HG03565 (cell line): ENCODE measurements at regions not wholly inside any gene's neighbourhood (a gene's known extent, or its start where the extent isn't known, plus 50 kb on each side); places are given as distances from the start of the nearest gene placed in this dataset.
"Not testable (repeated sequence)": the region's sequence is repeated elsewhere in the genome, so short reads cannot be mapped to it uniquely, and the experiment has no call there.

Source experiments
- ATAC-seq: cut with Tn5 transposase; IDR thresholded peaks from one replicate; pipeline ENCODE4 v1.9.1; 2021; ENCODE audit warnings: mild to moderate bottlenecking, moderate library complexity; ENCODE audit not compliant: unreplicated experiment

DNA sequence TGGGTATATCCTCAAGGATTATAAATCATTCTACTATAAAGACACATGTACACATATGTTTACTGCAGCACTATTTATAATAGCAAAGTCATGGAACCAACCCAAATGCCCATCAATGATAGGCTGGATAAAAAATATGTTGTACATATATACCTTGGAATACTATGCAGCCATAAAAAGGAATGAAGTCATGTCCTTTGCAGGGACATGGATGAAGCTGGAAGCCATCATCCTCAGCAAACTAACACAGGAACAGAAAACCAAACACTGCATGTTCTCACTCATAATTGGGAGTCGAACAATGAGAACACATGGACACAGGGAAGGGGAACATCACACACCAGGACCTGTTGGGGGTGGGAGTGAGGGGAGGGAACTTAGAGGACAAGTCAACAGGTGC, 715.0 kb upstream of the ADGRB3 start:
- ATAC-seq = not testable (repeated sequence)

DNA sequence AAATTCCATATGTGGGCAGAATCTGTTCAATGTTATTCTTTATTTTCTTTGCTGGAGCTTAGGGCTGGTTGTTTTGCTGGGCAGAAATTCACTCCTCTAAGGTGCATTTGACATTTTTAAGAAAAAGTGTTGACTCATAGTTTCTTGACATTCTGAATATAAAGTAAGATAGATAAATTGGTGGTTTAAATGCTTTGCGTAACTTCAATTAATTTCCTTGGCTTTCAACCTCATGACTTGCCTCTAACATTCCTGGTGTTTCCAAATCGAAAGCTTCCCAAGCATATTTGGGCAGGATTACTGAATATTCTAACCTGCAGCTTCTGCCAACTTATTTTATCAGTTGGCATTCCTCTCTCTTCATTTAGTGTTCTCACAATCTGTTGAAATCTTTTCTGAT, 718.7 kb upstream of the ADGRB3 start:
- ATAC-seq = no peak

DNA sequence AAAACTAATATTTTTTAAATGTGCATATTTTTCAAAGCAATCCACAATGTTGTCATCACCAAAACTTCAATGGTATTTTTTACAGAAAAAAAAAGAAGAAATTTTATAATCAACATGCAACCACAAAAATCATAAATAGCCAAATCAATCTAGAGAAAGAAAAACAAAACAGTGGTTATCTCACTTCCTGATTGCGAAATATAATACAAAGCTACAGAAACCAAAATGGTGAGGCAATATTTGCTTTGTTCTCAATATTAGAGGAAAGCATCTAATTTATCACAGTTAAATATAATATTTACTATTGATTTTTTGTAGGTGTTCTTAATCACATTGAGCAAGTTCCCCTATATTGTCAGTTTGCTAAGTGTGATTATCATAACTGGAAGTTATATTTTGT, 720.7 kb upstream of the ADGRB3 start:
- ATAC-seq = no peak

DNA sequence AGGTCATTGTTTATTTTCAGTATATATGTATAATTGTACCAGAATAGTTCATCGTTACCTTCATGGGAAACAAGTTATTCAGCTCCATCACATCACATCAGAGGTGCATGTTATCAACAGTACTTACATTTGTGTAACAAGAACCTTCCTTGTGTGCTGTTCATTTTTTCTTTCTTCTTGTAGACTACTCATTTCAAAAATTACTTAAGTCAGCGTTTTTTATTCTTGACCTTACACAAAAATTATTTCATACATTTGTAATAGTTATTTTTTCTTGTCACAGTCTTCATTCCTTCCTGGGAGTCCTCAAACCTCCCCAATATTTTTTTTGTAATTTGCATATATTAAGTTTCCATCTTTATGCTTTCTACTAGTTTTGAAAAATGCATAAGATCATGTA, 725.7 kb upstream of the ADGRB3 start:
- no peak for ATAC-seq

DNA sequence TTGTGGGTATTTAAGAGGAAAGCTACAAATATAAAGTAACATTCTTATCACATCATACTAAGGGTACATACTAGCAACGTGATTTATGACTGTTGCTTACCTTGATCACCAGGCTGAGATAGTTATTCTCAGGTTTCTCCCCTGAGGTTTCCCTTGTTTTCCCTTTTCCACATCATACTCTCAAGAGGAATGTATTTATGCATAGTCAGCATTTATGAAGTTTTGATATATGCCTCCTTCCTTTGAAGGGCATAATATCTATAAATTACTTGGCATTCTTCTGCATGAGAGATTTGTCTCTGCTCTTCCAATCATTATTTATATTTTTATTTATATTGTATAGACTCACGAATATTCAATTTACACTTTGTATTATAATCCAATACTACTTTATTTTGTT, 726.7 kb upstream of the ADGRB3 start:
- no peak for ATAC-seq

DNA sequence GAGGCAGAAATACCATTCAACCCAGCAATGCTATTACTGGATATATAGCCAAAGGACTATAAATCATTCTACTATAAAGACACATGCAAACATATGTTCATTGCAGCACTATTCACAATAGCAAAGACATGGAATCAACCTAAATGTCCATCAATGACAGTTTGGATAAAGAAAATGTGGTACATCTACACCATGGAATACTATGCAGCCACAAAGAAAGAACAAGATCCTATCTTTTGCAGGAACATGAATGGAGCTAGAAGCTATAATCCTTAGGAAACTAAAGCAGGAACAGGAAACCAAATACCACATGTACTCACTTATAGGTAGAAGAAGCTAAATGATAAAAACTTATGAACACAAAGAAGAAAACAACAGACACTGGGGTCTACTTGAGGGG, 730.3 kb upstream of the ADGRB3 start:
- ATAC-seq = not testable (repeated sequence)

DNA sequence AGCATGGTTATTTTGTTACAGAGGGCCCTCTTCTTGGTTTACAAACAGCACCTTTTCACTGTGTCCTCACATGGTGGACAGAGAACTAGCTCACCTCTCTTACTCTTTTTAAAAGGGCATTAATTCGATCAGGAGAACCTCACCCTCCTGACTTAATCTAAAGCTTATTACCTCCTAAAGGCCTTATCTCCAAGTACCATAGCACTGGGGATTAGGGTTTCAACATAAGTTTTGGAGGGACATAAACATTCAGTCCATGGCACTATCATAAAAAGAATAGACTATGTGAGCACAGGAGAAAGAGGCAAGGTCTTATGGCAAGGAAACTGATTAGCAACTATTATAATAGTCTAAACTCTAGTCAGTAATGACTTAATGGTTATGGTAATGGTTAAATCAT, 736.2 kb upstream of the ADGRB3 start:
- no peak for ATAC-seq

DNA sequence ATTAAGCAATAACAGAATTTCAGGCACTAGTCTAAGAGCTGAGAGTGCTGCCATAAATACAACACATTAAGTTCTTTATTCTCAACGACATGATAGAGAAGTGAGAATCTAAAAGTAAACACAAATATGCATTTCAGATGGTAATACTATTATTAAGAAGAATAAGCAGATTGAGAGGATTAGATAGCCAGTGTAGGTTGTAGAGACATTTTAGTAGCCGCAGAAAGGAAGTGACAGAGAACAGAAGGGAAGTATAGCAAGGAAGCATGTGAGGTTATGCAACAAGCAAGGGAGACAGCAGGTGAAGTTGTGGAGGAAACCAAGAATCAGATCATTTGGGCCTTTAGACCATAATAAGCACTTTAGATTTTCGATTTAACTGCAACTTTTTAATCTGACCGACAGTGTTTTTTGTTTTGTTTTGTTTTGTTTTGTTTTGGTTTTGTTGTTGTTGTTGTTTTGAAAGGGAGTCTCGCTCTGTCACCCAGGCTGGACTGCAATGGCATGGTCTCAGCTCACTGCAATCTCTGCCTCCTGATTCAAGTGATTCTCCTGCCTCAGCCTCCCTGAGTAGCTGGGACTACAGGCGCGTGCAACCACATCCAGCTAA, 737.0 kb upstream of the ADGRB3 start:
- no peak for ATAC-seq

DNA sequence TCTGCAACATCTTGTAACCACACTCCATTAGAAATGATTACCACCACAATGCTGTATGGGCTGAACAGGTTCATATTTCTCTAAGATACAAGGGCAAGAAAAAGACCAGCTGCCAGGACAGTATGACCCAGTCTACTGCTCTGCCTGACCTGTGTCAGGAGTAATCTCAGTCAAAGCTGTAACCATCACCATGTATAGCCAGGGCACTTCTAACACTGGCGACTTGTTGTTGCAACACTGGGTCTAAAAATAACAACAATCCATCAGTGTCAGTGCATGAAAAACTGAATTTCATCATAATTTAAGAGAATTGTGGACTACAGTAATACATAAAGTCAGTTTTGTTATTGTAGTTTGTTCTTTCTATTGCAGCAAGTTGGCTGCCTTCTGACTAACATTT, 738.6 kb upstream of the ADGRB3 start:
- no peak for ATAC-seq

DNA sequence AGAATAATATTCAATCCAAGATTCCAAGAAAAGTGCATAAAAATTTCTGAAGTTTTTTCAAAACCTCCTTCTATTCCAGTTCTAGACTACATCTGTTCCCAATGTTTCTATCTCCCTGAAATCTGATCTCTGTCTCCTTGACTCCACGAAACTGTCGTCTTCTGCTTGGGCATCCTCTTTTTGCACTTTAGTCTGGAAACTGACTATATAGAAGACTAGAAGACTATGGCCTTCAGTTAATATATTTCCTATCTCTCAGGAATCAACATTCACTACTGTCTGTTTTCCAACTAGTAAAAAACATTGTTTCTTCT, 745.4 kb upstream of the ADGRB3 start:
- no peak for ATAC-seq

DNA sequence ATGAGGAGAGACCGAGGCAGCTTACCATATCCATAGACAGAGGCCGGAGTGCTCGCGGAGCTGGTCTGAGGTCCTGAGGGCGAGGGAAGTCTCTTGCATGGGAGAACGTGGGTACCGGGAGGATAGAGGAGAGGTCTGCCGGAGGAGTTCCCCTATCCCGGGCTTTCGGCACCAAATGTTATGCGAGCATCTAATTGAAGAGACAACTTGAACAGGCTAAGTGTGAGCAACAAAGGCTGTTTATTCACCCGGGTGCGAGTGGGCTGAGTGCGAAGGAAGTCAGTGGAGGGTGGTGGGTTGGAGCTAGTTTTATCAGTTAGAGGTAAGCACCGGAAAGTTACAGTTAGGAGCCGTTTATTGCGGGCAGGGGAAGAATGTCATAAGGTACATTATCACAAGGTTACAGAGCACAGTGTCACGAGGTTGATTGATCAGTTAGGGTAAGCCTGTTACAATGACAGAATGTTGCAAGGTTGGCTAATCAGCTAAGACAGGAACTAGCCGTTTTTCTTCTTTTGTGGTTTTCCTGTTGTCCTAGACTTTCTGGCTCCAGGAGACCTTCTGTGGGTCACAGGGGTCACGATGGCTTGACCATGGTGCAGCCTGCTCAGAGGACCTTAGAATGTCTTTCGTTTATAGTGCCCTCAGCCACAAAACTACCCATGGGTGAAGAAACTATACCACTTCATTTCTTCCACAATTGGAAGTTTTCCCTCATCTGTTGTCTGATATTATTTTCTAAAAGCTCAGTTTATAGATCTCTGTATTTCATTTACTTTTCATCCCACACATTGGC, 746.0 kb upstream of the ADGRB3 start:
- peak; percentile 40 for ATAC-seq

DNA sequence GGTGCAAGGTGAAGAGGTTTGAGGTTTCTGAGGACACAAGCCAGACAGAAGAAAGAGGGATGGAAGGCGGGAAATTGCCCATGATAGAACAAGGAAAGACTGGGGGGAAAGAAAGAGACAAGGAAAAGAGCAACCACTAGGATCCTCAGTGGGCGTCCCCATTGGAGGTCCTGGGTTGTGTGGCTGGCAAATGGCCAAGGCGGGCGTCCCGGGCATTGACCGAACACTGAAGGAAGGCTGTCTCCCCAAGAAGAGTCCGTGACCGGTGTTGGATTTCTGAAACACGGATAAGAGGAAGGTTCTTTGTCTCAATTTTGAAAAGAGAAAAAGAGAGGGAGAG, 746.6 kb upstream of the ADGRB3 start:
- no peak for ATAC-seq

DNA sequence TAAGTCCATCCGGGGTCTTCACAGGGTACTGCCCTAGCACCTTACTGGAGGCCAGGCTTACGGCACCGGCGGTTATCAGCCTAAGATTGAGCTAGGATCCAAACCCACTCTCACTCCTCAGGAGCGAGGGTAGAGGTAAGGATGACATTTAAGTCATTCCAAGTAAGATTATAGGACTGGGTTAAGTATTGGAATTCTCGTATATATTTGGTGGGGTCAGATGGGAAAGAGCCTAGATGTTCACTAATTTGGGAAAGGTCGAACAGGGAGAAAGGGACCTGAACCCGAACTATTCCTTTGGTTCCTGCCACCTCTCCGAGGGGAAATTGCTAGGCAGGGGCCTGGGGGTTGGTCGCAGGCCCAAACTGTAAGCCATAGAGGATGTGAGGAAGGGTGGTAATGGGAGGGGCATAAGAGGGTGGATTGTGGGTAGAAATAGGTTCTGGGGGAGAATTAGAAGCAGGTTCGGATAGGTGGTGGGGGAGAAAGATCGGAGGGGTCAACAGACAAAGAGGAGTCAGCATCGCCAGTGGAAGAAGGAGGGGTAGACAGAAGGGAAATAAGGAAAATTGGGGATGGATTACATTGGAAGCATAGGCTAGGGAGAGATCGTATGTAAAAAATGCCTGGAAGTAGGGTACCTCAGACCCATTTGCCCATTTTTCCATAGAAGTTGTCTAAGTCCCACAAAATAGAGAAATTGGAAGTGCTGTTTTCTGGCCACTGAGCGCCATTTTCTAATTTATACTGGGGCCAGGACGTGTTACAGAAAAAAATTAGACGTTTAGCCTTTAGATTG, 747.1 kb upstream of the ADGRB3 start:
- no peak for ATAC-seq

DNA sequence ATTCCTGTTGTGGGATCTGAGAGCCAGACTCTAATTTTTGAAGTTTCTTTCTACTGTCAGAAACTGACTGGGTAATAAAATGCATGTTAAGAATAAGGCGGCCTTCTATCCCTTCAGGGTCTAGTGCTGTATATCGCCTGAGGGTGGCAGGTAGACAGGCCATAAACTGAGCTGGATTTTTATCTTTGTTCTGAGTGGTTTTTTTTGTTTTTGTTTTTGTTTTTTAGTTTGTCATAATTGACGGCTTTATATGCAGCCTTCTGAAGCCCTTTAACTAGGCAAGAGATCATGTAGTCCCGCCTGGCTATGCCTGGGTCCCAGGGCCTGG, 747.7 kb upstream of the ADGRB3 start:
- ATAC-seq = no peak

DNA sequence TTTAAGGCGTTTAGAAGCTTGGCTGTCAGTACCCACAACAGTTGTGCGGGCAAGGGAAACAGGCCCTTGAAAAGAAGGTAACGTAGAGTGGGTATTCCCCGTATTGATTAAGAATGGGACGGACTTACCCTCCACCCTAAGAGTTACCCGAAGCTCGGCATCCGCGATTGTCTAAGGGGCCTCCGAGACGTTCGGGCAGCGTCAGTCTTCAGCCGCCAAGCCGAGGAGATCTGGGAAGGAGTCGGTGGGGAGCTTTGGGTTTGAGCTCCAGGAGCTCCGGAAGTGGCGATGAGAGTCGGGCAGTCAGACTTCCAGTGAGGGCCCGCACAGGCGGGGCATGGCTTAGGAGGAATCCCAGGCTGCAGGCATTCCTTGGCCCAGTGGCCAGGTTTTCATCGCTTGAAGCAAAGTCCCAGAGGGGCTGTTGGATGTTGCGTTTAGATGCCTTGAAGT, 748.2 kb upstream of the ADGRB3 start:
- no peak for ATAC-seq

DNA sequence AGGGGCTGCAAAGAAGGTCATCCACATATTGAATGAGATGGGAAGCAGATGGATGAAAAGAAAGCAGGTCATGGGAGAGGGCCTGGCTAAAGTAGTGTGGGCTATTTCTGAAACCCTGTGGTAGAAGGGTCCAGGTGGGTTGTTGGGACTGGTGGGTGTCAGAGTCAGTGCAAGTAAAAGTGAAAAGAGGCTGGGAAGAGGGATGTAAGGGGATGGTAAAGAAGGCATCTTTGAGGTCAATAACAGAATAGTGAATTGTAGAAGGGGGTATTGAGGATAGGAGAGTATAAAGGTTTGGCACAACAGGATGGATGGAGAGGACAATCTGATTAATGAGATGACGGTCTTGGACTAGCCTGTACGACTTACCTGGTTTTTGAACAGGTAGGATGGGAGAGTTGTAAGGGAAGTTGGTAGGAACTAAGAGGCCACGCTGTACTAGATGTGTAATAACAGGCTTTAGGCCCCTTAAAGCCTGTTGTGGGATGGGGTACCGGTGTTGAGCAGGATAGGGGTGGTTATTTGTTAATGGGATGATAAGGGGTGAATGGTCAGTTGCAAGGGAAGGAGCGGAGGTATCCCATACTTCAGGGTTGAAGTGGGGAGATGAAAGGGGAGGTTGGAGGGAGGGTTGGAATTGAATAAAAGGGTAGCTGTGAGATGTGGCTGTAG, 748.9 kb upstream of the ADGRB3 start:
- ATAC-seq = no peak

DNA sequence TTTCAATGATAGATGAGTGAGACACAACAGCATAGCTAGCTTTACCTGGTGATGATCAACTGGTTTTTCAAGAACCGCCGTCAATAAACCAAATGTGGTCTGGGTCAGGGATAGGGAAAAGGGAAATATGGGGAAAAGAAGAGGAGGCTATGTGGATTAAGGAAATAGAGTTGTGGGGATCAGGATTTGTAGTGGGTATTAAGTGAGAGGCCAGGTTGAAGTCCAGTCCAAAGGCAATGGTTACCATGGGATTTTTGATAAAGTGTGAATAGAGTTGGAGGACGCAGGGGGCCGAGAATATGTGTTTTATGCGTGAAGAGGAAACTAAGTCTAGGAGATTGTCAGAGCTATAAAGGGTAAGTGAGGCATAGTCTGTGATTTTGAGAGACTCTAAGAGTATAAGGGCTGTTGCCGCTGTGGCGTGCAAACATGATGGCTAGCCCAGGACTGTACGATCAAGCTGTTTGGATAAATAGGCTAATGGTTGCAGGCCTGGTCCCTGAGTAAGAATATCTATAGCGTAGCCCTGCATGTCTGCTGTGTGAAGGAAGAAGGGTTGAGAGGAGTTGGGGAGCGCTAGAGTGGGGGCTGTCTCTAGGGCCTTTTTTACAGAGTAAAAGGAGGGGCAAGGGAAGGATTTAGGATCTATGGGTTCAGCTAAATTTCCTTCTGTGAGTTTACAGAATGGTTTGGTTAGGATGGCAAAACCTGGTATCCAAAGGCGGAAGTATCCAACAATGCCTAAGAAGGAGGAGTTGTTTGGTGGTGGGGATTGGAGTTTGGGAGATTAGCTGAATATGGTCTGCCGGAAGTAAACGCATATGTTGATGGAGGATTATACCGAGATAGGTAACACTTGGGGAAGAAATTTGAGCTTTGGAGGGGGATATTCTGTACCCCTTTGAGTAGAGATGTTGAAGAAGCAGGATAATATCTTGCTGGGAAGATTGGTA, 749.7 kb upstream of the ADGRB3 start:
- no peak for ATAC-seq

DNA sequence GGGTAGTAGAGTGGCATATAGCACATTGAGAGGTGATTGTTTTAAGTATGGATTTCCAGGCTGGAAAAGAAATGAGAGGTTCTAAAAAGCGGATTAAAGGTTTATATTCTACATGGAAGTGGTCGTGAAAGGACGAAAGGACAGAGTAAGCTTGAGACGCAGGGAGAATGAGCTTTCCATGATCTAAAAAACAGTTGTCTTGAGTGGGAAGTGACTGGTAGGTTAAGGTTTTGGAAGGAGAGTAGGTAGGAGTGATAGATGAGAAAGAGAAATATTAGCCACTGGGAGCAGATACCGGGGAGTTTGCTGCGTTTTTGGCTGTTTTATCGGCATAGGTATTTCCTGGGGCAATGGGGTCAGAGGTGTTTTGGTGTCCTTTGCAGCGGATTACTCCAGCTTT, 750.6 kb upstream of the ADGRB3 start:
- ATAC-seq = no peak

DNA sequence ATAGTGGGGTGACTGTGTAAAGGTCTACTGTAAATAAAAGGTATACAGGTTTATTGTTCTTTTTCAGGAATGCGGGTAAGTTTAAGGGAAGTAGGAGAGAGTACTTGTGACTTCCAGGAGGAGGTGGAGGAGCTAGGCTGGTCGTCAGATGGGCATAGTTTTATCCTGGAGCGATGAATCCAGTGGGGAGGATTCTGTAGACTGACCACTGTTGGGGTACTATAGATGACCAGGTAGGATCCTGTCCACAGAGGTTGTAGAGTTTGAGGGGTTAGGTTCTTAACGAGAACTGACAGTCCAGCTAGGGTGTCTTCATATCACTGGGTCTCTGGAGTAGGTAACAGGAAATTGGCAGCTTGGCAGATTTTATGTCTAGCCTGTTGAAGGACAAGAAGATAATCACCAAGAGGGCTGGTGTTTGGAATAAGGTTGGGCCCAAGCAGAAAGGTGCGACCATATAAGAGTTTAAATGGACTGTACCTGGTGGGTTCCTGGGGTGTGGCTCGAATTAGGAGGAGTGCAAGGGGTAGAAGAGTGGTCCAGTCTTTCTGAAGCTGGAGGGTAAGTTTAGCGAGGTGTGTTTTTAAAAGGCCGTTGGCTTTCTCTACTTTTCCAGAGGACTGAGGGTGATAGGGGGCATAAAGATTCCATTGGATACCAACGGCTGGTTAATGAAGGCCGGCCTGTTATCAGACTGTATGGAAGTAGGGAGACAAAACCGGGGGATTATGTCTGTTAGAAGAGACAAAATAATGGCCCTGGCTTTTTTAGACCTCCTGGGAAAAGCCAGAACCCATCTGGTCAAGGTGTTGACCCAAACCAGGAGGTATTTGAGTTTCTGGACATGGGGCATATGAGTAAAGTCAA, 751.3 kb upstream of the ADGRB3 start:
- no peak for ATAC-seq
